T-helper 22 cell (primary cell): ENCODE measurements at regions not wholly inside any gene's neighbourhood (a gene's known extent, or its start where the extent isn't known, plus 50 kb on each side); places are given as distances from the start of the nearest gene placed in this dataset.

Experiments
- DNase-seq: peaks from one replicate; pipeline ENCODE4 v3.0.0-alpha.2; 2020; ENCODE audit warnings: low read depth

GRCh38 chr17:79443026-79443425, 167.8 kb downstream of the RBFOX3 start:
- DNase-seq, result no peak

DNA sequence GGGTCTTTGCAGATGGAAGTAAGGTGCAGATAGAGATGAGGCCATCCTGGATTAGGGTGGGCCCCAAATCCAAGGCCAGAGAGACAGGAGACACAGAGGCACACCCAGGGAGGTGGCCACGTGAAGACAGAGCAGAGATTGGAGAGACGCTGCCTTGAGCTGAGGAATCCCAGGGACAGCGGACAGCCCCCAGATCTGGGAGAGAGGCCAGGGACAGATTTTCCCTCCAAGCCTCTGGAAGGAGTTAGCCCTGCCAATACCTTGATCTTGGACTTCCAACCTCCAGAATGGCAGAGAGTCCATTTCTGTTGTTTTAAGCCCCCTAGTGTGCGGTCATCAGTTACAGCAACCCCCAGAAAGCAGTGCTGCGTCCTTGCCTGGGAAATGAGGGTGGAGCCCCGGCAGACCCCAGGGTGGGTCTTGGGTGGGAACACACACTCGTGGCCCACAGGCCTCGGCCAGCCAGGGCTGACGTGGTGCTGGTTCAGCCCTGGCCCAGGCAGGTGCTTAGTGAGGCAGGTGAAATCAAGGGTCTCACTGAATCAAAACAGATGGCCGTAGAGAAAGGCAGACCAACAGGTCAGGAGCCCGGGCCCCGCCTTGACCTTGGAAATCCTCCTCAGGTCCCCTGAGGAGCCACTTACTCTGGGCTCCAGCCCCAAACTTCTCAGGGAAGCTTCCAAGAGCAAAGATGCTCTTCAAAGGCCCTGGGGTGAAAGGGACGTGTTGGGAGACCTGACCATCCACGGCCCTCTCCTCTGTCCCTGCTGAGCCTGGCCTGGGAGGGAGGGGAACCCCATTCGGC, 169.3 kb downstream of the RBFOX3 start:
- no peak for DNase-seq

DNA sequence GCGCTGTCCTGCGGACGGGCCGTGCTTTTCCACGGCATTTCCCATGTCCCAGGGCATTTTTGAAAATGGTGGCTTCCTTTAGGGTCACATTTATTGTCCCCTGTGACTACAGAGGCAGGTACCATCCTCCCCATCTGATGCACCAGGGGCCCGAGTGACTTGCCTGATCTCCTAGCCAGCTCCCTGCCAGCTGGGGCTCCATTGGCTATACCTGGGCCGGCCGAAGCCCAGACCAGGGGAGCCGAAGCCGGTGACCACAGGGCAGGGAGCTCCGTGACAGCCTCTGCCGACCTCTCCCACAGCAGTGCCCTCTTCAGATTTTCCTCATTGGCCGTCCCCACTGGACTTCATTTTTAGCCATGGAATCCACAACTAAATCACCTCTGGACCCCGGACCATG, 170.6 kb downstream of the RBFOX3 start:
- no peak for DNase-seq

DNA sequence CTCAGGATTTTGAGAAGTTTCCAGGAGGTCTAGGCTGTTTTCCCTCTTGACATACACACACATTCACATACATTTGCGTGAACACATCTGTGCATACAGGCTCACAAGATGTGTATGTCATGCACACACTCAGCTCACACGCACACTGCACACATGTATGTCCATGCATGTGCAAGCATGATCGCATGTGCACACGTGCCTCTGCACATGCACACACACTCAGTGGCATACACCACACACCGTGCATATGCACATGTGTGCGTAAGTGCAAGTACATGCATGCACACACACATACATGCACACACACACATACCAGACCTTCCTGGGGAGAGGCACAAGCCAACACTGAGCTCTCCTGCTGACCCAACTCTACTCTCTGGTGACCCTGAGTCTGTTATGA, 171.4 kb downstream of the RBFOX3 start:
- DNase-seq, result no peak

DNA sequence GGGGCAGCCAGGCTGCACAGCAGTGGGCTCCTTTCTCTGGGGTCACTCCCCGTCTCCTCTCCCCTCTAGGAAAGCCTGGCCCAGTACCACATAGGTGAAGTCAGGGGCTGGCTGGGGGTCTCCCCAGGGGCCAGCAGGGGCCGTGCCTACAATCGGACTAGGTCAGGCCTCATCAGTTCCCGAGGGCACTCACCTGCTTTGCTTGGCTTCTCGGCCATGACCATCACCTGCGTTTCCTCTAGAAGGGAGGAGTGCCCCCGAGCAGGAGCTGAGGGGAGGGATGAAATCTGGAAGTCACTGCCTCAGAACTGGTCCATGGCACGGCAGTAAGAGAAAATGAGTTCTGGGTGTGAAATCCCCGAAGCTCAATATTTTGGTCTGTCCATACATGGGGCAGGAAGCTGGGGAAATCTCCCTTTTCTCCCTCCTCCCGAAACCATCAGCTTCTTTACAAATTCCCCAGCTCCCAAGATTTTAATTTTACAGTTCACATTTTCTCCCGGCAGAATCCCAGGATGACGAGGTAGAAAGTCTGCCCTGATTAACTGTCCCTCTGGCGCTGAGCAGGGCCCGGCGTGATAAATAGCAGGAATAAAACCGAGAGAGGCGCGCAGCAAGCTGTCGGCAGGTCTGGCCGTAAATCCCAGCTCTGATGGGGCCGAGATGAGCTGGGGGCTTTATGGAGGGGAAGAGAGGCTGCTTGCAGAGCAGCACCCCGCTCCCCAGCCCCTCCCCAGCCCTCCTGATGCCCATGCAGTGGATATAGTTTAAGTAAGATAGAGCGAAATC, 172.1 kb downstream of the RBFOX3 start:
- no peak for DNase-seq

DNA sequence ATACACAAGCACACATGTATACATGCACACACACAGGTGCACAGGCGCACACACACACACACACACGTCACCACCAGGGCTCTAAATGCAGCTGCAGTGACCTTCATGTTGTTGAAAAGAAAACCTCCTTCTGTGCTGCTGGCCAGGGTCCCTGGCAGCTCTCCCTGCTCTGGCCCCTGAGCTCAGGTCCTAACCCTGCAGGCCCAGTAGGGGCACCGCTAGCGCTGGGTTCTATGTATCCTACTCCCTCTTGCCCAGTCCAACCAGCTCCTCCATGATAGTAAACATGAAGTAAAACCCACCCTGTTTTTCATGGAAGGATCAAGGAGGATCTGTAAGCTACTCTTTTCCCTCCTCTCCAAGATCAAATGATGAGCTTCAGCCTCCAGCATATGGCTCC, 172.8 kb downstream of the RBFOX3 start:
- DNase-seq, result no peak

DNA sequence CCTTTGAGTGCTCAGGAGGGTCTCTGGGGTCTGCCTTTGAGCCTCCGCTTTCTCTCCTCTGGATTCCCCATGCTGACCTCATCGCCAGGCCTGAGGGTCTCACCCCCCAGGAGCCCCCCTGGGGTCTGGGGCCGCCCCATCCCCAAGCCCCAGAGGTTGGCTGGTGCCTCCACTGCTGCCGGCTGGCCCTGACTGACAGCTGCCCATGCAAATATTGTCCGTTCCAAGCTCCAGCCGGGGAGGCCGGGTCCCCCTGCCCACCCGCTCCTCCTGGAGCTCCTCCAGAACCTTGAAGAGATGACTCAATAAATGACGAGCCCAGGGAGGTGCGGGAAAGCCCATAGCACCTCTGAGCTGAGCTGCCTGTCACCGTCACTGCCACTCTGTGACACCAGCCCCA, 173.8 kb downstream of the RBFOX3 start:
- DNase-seq, result no peak

DNA sequence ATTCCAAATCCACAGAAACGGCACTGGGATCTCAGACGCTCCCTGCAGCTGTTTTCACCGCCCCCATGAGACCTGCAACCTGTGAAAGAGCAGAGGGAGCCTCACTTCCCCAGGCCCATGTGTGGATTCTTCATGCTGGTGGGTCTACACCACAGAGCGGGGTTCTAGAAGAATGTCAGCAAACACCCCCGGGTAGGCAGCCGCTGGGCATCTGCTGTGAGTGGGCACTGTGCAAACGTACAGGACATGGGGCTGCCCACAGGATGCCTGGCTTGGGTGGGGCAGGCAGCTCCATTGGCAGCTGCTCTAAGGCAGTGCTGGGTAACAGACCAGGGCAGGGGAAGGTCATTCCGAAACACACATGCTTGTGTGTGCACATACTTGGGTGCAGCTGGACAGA, 174.9 kb downstream of the RBFOX3 start:
- DNase-seq, result no peak

DNA sequence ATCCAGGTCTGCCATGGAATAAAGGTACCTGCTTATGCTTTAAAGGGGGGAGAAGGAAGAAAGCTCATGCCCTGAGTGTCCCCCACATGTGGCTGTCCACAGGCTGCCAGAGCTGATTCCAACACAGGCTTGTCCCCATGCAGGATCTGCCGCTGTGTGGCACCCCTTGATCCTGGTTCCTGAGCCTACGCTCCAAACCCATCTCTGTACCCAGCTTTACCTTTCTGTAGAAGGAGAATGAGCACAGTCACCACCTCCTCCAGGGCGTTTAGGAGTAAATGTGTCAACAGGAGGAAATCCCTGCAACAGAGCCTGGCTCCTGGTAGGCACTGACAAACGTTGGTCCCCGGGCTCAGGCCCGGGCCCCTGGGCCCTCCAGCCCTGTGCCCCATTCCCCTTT, 175.6 kb downstream of the RBFOX3 start:
- DNase-seq, result no peak

GRCh38 chr17:79434215-79434614, 176.6 kb downstream of the RBFOX3 start:
- DNase-seq, result no peak

GRCh38 chr17:79433379-79433778, 177.5 kb downstream of the RBFOX3 start:
- DNase-seq, result no peak

- no peak for DNase-seq
Measured at GRCh38 chr17:79431175-79431574, 179.7 kb downstream of the RBFOX3 start.

DNA sequence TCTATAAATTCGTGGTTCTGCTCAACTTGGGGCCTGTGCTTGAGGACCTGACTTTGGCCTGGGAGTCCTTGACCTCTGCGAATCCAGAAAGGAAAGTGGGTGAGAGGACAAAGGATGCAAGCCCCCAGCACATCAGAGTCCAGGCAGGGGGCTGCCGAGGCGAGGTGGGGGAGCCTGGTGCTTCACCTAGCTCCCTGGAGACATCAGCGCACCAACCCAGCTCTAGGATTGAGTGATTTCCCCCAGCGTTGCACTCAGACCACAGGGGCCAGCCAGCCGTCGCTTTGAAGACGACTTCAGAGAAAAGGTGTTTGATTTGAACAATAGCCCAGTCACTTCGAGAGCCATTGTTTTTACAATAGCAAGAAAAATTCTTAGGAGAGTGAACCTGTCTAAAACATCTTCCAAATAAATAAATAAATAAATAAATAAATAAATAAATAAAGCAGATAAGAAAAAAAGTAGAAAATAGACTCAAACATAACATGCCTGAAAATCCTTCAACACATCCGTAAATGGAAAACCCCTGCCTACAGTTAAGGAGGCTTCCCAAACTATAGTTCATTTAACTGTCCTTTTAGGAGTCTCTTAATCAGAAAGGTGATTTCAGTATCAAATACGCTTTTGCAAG, 180.9 kb downstream of the RBFOX3 start:
- DNase-seq, result no peak

GRCh38 chr17:79428988-79429387, 181.9 kb downstream of the RBFOX3 start:
- no peak for DNase-seq

DNA sequence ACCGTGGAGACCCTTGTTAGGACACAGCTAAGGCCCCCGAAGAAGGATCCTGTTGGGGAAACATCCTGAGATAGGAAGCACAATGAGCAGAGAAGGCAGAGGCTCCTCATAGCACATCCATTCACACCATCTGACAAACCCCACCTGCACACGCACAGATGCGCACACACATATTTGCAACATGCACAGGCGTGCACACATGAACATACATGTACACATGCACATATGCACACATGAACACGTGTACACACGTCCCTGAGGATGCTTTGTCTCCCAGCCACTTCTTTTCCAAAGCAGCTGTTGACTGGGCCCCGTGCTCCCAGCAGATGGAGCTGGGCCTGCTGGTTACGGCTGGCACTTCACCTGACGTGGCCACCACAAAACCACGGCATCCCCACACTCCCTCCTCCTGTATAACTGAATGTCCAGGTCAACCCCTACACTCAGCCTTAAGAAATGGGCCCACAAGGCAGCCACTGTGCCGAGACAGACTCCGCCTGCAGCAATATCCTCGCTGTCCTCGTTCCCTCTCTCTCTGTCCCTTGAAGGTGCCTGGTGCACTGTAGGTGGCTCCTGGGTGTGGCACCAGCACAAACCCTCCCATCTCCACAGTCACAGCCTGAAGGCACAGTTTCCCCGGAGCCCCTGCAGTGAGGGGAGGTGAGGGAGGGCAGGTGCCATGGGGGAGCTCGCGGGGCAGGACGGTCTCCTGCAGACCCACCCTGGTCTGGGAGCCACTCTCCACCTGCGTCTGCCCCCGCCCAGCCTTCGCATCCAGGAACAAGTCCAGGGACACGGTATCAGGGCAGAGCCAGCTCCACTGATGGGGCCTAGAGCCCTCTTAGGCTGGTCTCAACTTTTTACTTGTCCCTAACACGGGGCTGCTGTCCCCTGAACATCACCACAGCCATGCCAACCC, 183.0 kb downstream of the RBFOX3 start:
- no peak for DNase-seq

DNA sequence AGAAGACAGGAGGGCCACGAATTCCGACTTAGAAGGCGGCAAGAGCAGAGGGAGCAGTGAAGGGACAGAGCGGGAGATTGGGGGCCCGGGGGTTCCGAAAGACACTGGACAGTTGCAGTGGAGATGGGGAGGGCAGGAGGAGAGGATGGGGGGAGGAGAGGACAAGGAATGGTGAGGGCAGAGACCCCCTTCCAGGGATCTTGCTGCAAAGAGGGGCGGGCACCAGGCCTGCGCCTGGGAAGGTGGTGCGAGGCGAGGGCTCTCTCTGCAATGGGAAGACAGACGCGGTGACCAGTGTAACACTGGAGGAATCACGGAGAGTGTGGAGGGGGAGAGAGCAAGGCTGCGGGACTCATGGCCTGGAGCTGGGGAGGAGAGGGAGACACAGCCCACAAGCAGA, 185.2 kb downstream of the RBFOX3 start:
- DNase-seq, result no peak

GRCh38 chr17:79424471-79425185, 186.2 kb downstream of the RBFOX3 start:
- DNase-seq, result no peak

DNA sequence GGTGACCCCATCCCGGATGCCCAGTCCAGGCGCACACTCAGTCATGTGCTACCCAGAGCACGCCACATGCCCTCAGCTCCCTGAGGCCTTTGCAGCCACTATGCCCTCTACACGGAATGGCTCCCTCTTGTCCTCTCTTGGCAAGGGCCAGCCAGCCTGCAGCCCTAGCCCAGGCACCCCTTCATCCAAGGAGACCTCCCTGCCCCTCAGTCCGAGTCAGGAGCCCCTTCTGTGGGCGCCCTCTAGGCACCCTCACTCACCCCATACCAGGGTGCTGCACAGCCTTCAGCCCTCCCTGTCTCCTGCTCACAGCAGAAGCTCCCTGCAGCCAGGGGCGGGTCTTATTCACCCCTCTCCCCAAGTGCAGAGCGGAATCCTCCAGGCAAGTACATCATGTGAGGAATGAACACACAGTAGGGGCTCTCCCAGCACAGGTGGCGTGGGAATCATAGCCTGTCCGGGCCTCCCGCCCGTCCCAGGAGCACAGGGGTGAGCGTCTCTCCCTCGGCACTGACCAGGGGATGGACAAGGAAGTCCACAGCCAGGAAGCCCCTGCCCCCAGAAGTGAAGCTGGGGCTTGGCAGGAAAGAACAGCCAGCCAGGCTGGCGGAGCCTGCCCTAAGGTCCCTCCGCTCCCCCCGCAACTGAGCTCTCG, 186.9 kb downstream of the RBFOX3 start:
- no peak for DNase-seq

- no peak for DNase-seq
Measured at GRCh38 chr17:79422236-79422635, 188.6 kb downstream of the RBFOX3 start.

DNA sequence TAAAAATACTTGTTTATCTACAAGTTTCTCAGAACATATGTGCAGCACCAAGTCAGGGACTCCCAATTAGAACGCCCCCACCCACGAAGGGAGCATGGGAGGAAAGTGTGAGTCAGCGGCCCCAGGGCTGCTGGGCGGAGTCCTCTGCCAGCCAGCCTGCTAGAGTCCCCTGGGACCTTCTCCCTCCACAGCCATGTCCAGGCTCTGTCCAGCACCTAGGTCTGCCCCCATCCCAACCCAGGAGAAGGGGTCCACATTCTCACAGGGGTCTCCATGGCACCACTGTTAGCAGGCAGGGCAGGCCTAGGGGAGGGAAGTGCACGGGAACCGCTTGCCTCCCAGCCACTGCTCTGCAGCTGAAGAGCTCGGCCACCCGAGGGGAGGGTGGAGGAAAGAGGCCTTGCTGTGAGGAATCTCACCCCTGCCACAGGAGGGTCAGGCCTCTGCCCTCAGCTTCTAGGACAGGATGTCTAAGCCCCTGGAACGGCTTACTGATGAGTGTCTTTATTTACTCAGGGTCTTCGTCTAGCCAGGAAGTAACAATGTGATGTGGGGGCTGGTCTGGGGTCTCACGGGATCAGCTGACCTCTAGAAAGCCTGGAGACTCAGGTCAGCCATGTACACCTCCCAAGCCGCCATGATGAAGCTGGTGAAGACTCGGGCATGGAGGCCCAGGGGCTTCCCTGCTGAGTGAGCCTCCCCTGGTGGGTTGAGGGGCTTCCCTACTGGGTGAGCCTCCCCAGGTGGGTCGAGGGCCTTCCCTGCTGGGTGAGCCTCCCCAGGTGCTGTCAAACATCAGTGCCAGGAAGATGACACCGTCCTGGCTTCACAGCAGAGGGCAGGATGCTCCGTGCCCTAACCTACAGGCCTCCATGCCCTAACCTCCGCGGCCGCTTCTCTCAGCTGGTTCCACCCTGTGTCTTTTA, 190.3 kb downstream of the RBFOX3 start:
- DNase-seq, result no peak
